Activated CD4-positive, alpha-beta T cell treated with anti-CD3 and anti-CD28 coated beads, Interleukin-2, amount 10 ng/mL, durations not matched to agents 7 days and 5 days (primary cell): ENCODE measurements at regions not wholly inside any gene's neighbourhood (a gene's known extent, or its start where the extent isn't known, plus 50 kb on each side); places are given as distances from the start of the nearest gene placed in this dataset.

Source experiments
- CTCF ChIA-PET: fragments of 350-600 bp; sonication (Branson Sonifier 250); formaldehyde crosslinking; loops from one replicate; lab custom pipeline; 2021; ENCODE audit warnings: antibody characterized with exemption; lab: Charles Lee
- POLR2A ChIA-PET: fragments of 350-600 bp; sonication (Branson Sonifier 250); formaldehyde crosslinking; loops from one replicate; lab custom pipeline; 2021; ENCODE audit warnings: antibody characterized with exemption; lab: Charles Lee
- DNase-seq: peaks from one replicate; pipeline ENCODE4 v3.0.0-alpha.2; 2020
- H3K27ac Mint-ChIP-seq: one replicate; pipeline ENCODE4 v1.8.0; 2021; ENCODE audit warnings: mild to moderate bottlenecking, moderate library complexity, mixed read lengths
- H3K27me3 Mint-ChIP-seq: one replicate; pipeline ENCODE4 v1.8.0; 2021; ENCODE audit warnings: mixed read lengths
- H3K36me3 Mint-ChIP-seq: one replicate; pipeline ENCODE4 v1.8.0; 2021; ENCODE audit warnings: low read depth, mixed read lengths
- H3K4me1 Mint-ChIP-seq: one replicate; pipeline ENCODE4 v1.8.0; 2021; ENCODE audit warnings: mixed read lengths
- H3K4me3 Mint-ChIP-seq: one replicate; pipeline ENCODE4 v1.8.0; 2021; ENCODE audit warnings: mild to moderate bottlenecking, moderate library complexity, mixed read lengths
- H3K9me3 Mint-ChIP-seq: one replicate; pipeline ENCODE4 v1.8.0; 2021; ENCODE audit warnings: mixed read lengths

GRCh38 chr5:172565931-172566665 lies 75.0 kb upstream of the NEURL1B start:
- no peaks in the 10 kb centered on the region for H3K36me3 Mint-ChIP-seq
- H3K4me1 Mint-ChIP-seq: no peaks in the 10 kb centered on the region
- POLR2A ChIA-PET: interaction anchor here (0.6 kb wide), 1 partner anchor 1152 kb away, joined by 6 read pairs; no protein-coding TSS in a partner anchor
- no peak for DNase-seq
- no peaks in the 10 kb centered on the region for H3K9me3 Mint-ChIP-seq
- CTCF ChIA-PET: interaction anchor here (1.0 kb wide), 1 partner anchor 11 kb away, joined by 3 read pairs; no protein-coding TSS in a partner anchor
- H3K27me3 Mint-ChIP-seq: no peaks in the 10 kb centered on the region
- H3K4me3 Mint-ChIP-seq: no peak overlapping the region
- H3K27ac Mint-ChIP-seq: no peak overlapping the region

GRCh38 chr5:172565455-172565854 lies 75.6 kb upstream of the NEURL1B start:
- Mint-ChIP-seq H3K4me3 (no peak overlapping the region), H3K9me3 (no peaks in the 10 kb centered on the region), H3K27me3 (no peaks in the 10 kb centered on the region), H3K4me1 (no peaks in the 10 kb centered on the region), H3K27ac (no peak overlapping the region), H3K36me3 (no peaks in the 10 kb centered on the region)
- DNase-seq: no peak
- POLR2A ChIA-PET: interaction anchor here (0.6 kb wide), 1 partner anchor 1152 kb away, joined by 6 read pairs; no protein-coding TSS in a partner anchor
- CTCF ChIA-PET: no interaction called here

GRCh38 chr5:172564883-172565282 lies 76.2 kb upstream of the NEURL1B start:
- Mint-ChIP-seq H3K4me1 (no peaks in the 10 kb centered on the region), H3K27ac (no peak overlapping the region), H3K4me3 (no peak overlapping the region), H3K27me3 (no peaks in the 10 kb centered on the region), H3K36me3 (no peaks in the 10 kb centered on the region), H3K9me3 (no peaks in the 10 kb centered on the region)
- DNase-seq: no peak
- ChIA-PET CTCF (no interaction called here), POLR2A (no interaction called here)

GRCh38 chr5:172564188-172564587 lies 76.9 kb upstream of the NEURL1B start:
- no peak overlapping the region for H3K4me3 Mint-ChIP-seq
- no peaks in the 10 kb centered on the region for H3K4me1 Mint-ChIP-seq
- POLR2A ChIA-PET: no interaction called here
- H3K36me3 Mint-ChIP-seq: no peaks in the 10 kb centered on the region
- H3K27me3 Mint-ChIP-seq: no peaks in the 10 kb centered on the region
- no peak overlapping the region for H3K27ac Mint-ChIP-seq
- no peaks in the 10 kb centered on the region for H3K9me3 Mint-ChIP-seq
- no peak for DNase-seq
- CTCF ChIA-PET: no interaction called here

- Mint-ChIP-seq H3K27ac (no peak overlapping the region), H3K27me3 (no peaks in the 10 kb centered on the region), H3K4me1 (no peaks in the 10 kb centered on the region), H3K9me3 (no peaks in the 10 kb centered on the region), H3K4me3 (no peak overlapping the region), H3K36me3 (no peaks in the 10 kb centered on the region)
- POLR2A ChIA-PET: no interaction called here
- CTCF ChIA-PET: interaction anchor here (1.2 kb wide), 1 partner anchor 22 kb away, joined by 3 read pairs; no protein-coding TSS in a partner anchor
- no peak for DNase-seq
These were observed 78.6 kb upstream of the NEURL1B start for GRCh38 chr5:172562443-172562842.

- H3K9me3 Mint-ChIP-seq: no peaks in the 10 kb centered on the region
- no peak overlapping the region for H3K4me3 Mint-ChIP-seq
- ChIA-PET CTCF (no interaction called here), POLR2A (no interaction called here)
- H3K27me3 Mint-ChIP-seq: no peaks in the 10 kb centered on the region
- H3K4me1 Mint-ChIP-seq: no peaks in the 10 kb centered on the region
- no peaks in the 10 kb centered on the region for H3K36me3 Mint-ChIP-seq
- no peak for DNase-seq
- H3K27ac Mint-ChIP-seq: no peak overlapping the region
These were observed 79.9 kb upstream of the NEURL1B start for GRCh38 chr5:172561151-172561550.

- no peaks in the 10 kb centered on the region for H3K36me3 Mint-ChIP-seq
- no peaks in the 10 kb centered on the region for H3K4me1 Mint-ChIP-seq
- H3K9me3 Mint-ChIP-seq: no peaks in the 10 kb centered on the region
- DNase-seq: no peak
- no peak overlapping the region for H3K4me3 Mint-ChIP-seq
- no peak overlapping the region for H3K27ac Mint-ChIP-seq
- POLR2A ChIA-PET: no interaction called here
- CTCF ChIA-PET: no interaction called here
- H3K27me3 Mint-ChIP-seq: no peaks in the 10 kb centered on the region
These were observed 81.8 kb upstream of the NEURL1B start for GRCh38 chr5:172559004-172559932.

GRCh38 chr5:172558076-172558976 lies 82.7 kb upstream of the NEURL1B start:
- Mint-ChIP-seq H3K9me3 (no peaks in the 10 kb centered on the region), H3K36me3 (no peaks in the 10 kb centered on the region), H3K27me3 (no peaks in the 10 kb centered on the region), H3K4me1 (no peaks in the 10 kb centered on the region), H3K27ac (no peak overlapping the region), H3K4me3 (no peak overlapping the region)
- ChIA-PET POLR2A (no interaction called here), CTCF (no interaction called here)
- DNase-seq: no peak

GRCh38 chr5:172556971-172557461 lies 84.0 kb upstream of the NEURL1B start:
- H3K4me3 Mint-ChIP-seq: no peak overlapping the region
- H3K4me1 Mint-ChIP-seq: no peaks in the 10 kb centered on the region
- DNase-seq: no peak
- no peaks in the 10 kb centered on the region for H3K9me3 Mint-ChIP-seq
- H3K27ac Mint-ChIP-seq: no peak overlapping the region
- no peaks in the 10 kb centered on the region for H3K27me3 Mint-ChIP-seq
- ChIA-PET POLR2A (no interaction called here), CTCF (interaction anchor here (0.7 kb wide), 1 partner anchor 45 kb away, joined by 3 read pairs; no protein-coding TSS in a partner anchor)
- H3K36me3 Mint-ChIP-seq: no peaks in the 10 kb centered on the region

GRCh38 chr5:172556262-172556661 lies 84.8 kb upstream of the NEURL1B start:
- DNase-seq: no peak
- no peaks in the 10 kb centered on the region for H3K9me3 Mint-ChIP-seq
- ChIA-PET POLR2A (no interaction called here), CTCF (interaction anchor here (0.6 kb wide), 2 partner anchors 17 to 516 kb away, joined by 3 to 4 read pairs; no protein-coding TSS in a partner anchor)
- no peak overlapping the region for H3K27ac Mint-ChIP-seq
- no peaks in the 10 kb centered on the region for H3K36me3 Mint-ChIP-seq
- H3K27me3 Mint-ChIP-seq: no peaks in the 10 kb centered on the region
- no peaks in the 10 kb centered on the region for H3K4me1 Mint-ChIP-seq
- H3K4me3 Mint-ChIP-seq: no peak overlapping the region

GRCh38 chr5:172554562-172554961 lies 86.5 kb upstream of the NEURL1B start:
- ChIA-PET CTCF (interaction anchor here (0.7 kb wide), 1 partner anchor 12 kb away, joined by 3 read pairs; no protein-coding TSS in a partner anchor), POLR2A (no interaction called here)
- no peak for DNase-seq
- Mint-ChIP-seq H3K36me3 (no peaks in the 10 kb centered on the region), H3K4me1 (no peaks in the 10 kb centered on the region), H3K27ac (no peak overlapping the region), H3K27me3 (no peaks in the 10 kb centered on the region), H3K4me3 (no peak overlapping the region), H3K9me3 (no peaks in the 10 kb centered on the region)

- Mint-ChIP-seq H3K36me3 (no peaks in the 10 kb centered on the region), H3K4me3 (no peak overlapping the region), H3K4me1 (no peaks in the 10 kb centered on the region), H3K9me3 (no peaks in the 10 kb centered on the region), H3K27ac (no peak overlapping the region), H3K27me3 (no peaks in the 10 kb centered on the region)
- ChIA-PET POLR2A (no interaction called here), CTCF (no interaction called here)
- no peak for DNase-seq
These were observed 87.2 kb upstream of the NEURL1B start for GRCh38 chr5:172553903-172554302.
